Testis (tissue), 2 donors: ENCODE measurements at regions not wholly inside any gene's neighbourhood (a gene's known extent, or its start where the extent isn't known, plus 50 kb on each side); places are given as distances from the start of the nearest gene placed in this dataset.
"Not testable (repeated sequence)": the region's sequence is repeated elsewhere in the genome, so short reads cannot be mapped to it uniquely, and the experiment has no call there.

Experiments used
- DNase-seq: peaks from one replicate; pipeline ENCODE4 v3.0.0-alpha.2; 2019
- H3K27ac ChIP-seq, 2 donors: fragments of 200-600 bp; sonication (generic); one replicate each; pipeline ENCODE4 v1.5.1; 2019
- H3K27me3 ChIP-seq: fragments of 200-600 bp; sonication (generic); one replicate; pipeline ENCODE4 v1.5.1; 2019
- H3K36me3 ChIP-seq: fragments of 200-600 bp; sonication (generic); one replicate; pipeline ENCODE4 v1.5.1; 2017; ENCODE audit warnings: low read depth; ENCODE audit errors: missing control alignments
- H3K4me1 ChIP-seq: fragments of 200-600 bp; sonication (generic); one replicate; pipeline ENCODE4 v1.5.1; 2019
- H3K4me3 ChIP-seq, 2 donors: fragments of 200-600 bp; sonication (generic); one replicate each; pipeline ENCODE4 v1.5.1; 2017 to 2019
- H3K9me3 ChIP-seq: fragments of 200-600 bp; sonication (generic); one replicate; pipeline ENCODE4 v1.5.1; 2017
- POLR2A ChIP-seq: fragments of 450-650 bp; IDR thresholded peaks from one replicate; pipeline ENCODE4 v1.6.1; 2017; ENCODE audit warnings: antibody characterized with exemption, mild to moderate bottlenecking, moderate library complexity
- WGBS, 2 donors: methylation state at CpG; one replicate each; pipeline ENCODE4 v1.1.5; 2018; 5-methylcytosine and 5-hydroxymethylcytosine counted together
- intact Hi-C: fragments of 100-400 bp; cut with DNase I; formaldehyde crosslinking; loops from one replicate; pipeline ENCODE4 v1.15.1; 2023; ENCODE audit warnings: low total_unique reads
- TF ChIP-seq, protein P1 (sequence below), 3 experiments: fragments of 450-650 bp in 2 of 3; fragments of 200-600 bp in 1 of 3; sonication (generic) in 1 of 3; IDR thresholded peaks; one replicate each; pipeline ENCODE4 v1.5.1; 2016 to 2019; ENCODE audit warnings: antibody characterized with exemption in 3 of 3, mild to moderate bottlenecking in 2 of 3, moderate library complexity in 1 of 3

DNA sequence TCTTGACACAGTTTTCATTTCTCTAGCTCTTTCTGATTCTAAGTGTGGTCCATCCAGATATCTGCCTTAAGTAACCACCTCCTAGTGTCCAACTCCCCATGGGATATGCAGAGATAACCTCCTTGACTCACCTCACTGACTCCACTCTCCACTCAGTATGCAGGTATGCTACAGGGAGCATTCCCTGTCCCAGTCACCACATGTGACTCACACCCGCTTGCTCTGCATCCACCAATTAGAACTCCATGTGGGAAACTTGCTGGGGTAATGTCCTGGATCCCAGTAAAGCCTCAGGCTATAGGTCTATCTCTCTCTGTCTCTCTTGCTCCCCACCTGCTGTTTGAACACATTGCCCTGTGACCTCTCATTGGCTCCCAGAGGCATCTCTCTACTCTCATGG is 563.9 kb downstream of the HTR1A start:
- 96 to 100% methylated on average over 1 of the region's 1 CpG for WGBS, 2 donors
- no peak for DNase-seq
- H3K4me3 ChIP-seq, result no peak overlapping the region
- H3K4me1 ChIP-seq, result no peaks in the 10 kb centered on the region
- TF ChIP-seq, protein P1, sequence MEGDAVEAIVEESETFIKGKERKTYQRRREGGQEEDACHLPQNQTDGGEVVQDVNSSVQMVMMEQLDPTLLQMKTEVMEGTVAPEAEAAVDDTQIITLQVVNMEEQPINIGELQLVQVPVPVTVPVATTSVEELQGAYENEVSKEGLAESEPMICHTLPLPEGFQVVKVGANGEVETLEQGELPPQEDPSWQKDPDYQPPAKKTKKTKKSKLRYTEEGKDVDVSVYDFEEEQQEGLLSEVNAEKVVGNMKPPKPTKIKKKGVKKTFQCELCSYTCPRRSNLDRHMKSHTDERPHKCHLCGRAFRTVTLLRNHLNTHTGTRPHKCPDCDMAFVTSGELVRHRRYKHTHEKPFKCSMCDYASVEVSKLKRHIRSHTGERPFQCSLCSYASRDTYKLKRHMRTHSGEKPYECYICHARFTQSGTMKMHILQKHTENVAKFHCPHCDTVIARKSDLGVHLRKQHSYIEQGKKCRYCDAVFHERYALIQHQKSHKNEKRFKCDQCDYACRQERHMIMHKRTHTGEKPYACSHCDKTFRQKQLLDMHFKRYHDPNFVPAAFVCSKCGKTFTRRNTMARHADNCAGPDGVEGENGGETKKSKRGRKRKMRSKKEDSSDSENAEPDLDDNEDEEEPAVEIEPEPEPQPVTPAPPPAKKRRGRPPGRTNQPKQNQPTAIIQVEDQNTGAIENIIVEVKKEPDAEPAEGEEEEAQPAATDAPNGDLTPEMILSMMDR (IDR thresholded peaks at IDR 0.05), result no peak
- no peak for TF ChIP-seq POLR2A
- H3K27ac ChIP-seq, result no peak overlapping the region
- no peaks in the 10 kb centered on the region for H3K27me3 ChIP-seq
- intact Hi-C loops, result no loop called here
- H3K36me3 ChIP-seq, result no peaks in the 10 kb centered on the region
- H3K9me3 ChIP-seq, result no peaks in the 10 kb centered on the region

DNA sequence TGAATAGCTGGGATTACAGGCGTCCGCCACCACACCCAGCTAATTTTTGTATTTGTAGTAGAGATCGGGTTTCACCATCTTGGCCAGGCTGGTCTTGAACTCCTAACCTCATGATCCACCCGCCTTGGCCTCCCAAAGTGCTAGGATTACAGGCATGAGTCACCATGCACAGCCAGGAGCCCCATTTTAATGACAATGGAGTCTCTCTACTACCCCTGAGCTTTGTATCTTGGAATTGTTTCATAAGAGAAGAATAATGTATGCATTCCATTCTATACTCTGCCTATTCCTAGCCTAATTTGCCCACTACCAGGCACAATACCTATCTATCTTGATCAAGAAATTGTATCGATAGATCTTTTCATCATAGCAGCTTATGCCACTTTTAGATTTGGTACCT is 574.1 kb downstream of the HTR1A start:
- intact Hi-C loops, H3K9me3 ChIP-seq, H3K4me1 ChIP-seq, H3K27ac ChIP-seq, H3K36me3 ChIP-seq, DNase-seq, H3K27me3 ChIP-seq, H3K4me3 ChIP-seq: not testable (repeated sequence)
- WGBS, 2 donors, result 87 to 95% methylated on average over 5 of the region's 5 CpGs

- 72 to 82% methylated on average over 6 of the region's 6 CpGs for WGBS, 2 donors
- no peak for TF ChIP-seq POLR2A
- TF ChIP-seq, protein P1 (IDR thresholded peaks at IDR 0.05), result no peak
- no peak for DNase-seq
- Histone ChIP-seq H3K9me3 (no peaks in the 10 kb centered on the region), H3K4me1 (no peaks in the 10 kb centered on the region), H3K27ac (no peak overlapping the region), H3K27me3 (no peaks in the 10 kb centered on the region), H3K36me3 (no peaks in the 10 kb centered on the region), H3K4me3 (no peak overlapping the region)
- intact Hi-C loops, result no loop called here
Observed at GRCh38 chr5:63375851-63376250, 586.4 kb downstream of the HTR1A start.

DNA sequence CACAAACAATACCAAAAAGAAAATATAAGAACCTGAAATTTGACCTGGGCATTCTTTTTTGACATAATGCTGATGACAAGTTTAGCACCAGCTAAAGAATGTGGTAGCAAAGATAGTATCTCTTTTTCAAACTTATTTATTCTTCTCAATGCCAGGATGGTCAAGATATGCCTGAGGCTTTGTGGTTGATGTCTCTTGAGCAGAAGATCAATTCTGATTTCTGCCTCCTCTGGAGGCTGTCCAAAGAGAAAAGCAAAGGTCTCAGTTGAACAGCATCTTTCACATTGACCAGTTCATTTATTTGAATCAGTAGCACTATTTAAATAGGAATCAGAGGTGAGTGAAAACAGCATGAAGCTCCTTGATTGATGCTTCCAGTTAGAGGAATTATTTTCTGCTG is 588.2 kb downstream of the HTR1A start:
- H3K9me3 ChIP-seq, result no peaks in the 10 kb centered on the region
- H3K4me3 ChIP-seq, result no peak overlapping the region
- H3K27me3 ChIP-seq, result no peaks in the 10 kb centered on the region
- no peaks in the 10 kb centered on the region for H3K4me1 ChIP-seq
- TF ChIP-seq, protein P1 (IDR thresholded peaks at IDR 0.05), result no peak
- no peak for TF ChIP-seq POLR2A
- H3K27ac ChIP-seq, result no peak overlapping the region
- intact Hi-C loops, result no loop called here
- no peak for DNase-seq
- no peaks in the 10 kb centered on the region for H3K36me3 ChIP-seq

GRCh38 chr5:63351164-63351563 is 611.1 kb downstream of the HTR1A start:
- Histone ChIP-seq H3K27ac (no peak overlapping the region), H3K9me3 (no peaks in the 10 kb centered on the region), H3K4me3 (no peak overlapping the region), H3K36me3 (no peaks in the 10 kb centered on the region), H3K4me1 (no peaks in the 10 kb centered on the region), H3K27me3 (no peaks in the 10 kb centered on the region)
- intact Hi-C loops, result no loop called here
- no peak for DNase-seq
- 76 to 85% methylated on average over 1 of the region's 1 CpG for WGBS, 2 donors
- TF ChIP-seq, protein P1 (IDR thresholded peaks at IDR 0.05), result no peak
- TF ChIP-seq POLR2A, result no peak
